GM23338 (cell line): ENCODE measurements at regions not wholly inside any gene's neighbourhood (a gene's known extent, or its start where the extent isn't known, plus 50 kb on each side); places are given as distances from the start of the nearest gene placed in this dataset.

Source experiments
- ATAC-seq: fragments of 200-7000 bp; cut with Tn5 transposase; 3 replicates; pipeline ENCODE4 v1.9.1; 2020
- DNase-seq: peaks from one replicate; pipeline ENCODE4 v3.0.0-alpha.2; 2015; ENCODE audit warnings: low spot score
- H2AFZ ChIP-seq: fragments of 200-600 bp; sonication (generic); 2 replicates; pipeline ENCODE4 v1.8.0; 2016; ENCODE audit warnings: antibody characterized with exemption, mild to moderate bottlenecking, moderate library complexity
- H3F3A ChIP-seq: fragments of 200-600 bp; sonication (generic); replicated peaks from 2 replicates; pipeline ENCODE4 v1.8.0; 2017; ENCODE audit warnings: antibody characterized with exemption, mixed run types, low read depth
- H3K27ac ChIP-seq: fragments of 200-600 bp; sonication (generic); 2 replicates; pipeline ENCODE4 v1.6.1; 2016; ENCODE audit warnings: low read depth
- H3K27me3 ChIP-seq: fragments of 200-600 bp; sonication (generic); 2 replicates; pipeline ENCODE4 v1.8.0; 2016; ENCODE audit warnings: mild to moderate bottlenecking, mixed run types, moderate library complexity; ENCODE audit not compliant: insufficient read depth
- H3K36me3 ChIP-seq: fragments of 200-600 bp; sonication (generic); 2 replicates; pipeline ENCODE4 v1.8.0; 2016; ENCODE audit warnings: mild to moderate bottlenecking; ENCODE audit not compliant: insufficient read depth
- H3K4me1 ChIP-seq: fragments of 200-600 bp; sonication (generic); 2 replicates; pipeline ENCODE4 v1.8.0; 2016; ENCODE audit warnings: mild to moderate bottlenecking, moderate library complexity; ENCODE audit not compliant: insufficient read depth
- H3K4me2 ChIP-seq: fragments of 200-600 bp; sonication (generic); 2 replicates; pipeline ENCODE4 v1.7.1; 2017; ENCODE audit warnings: mixed run types
- H3K4me3 ChIP-seq: fragments of 200-600 bp; sonication (generic); 2 replicates; pipeline ENCODE4 v1.6.1; 2016; ENCODE audit warnings: mixed run types
- H3K79me2 ChIP-seq: fragments of 200-600 bp; sonication (generic); replicated peaks from 2 replicates; pipeline ENCODE4 v1.8.0; 2017; ENCODE audit warnings: mild to moderate bottlenecking; ENCODE audit not compliant: insufficient read depth
- H3K9me2 ChIP-seq: fragments of 200-600 bp; sonication (generic); 2 replicates; pipeline ENCODE4 v1.8.0; 2017; ENCODE audit not compliant: insufficient read depth
- H4K20me1 ChIP-seq: fragments of 200-600 bp; sonication (generic); replicated peaks from 2 replicates; pipeline ENCODE4 v1.8.0; 2017; ENCODE audit warnings: mild to moderate bottlenecking; ENCODE audit not compliant: insufficient read depth
- H3K27ac Mint-ChIP-seq: 2 replicates; pipeline ENCODE4 v1.8.0; 2020; ENCODE audit warnings: inconsistent platforms, mild to moderate bottlenecking, moderate library complexity, mixed read lengths
- H3K27me3 Mint-ChIP-seq: 3 replicates; pipeline ENCODE4 v1.8.0; 2022; ENCODE audit warnings: low read depth, mild to moderate bottlenecking, moderate library complexity, mixed read lengths, inconsistent platforms; ENCODE audit not compliant: insufficient read depth, poor library complexity
- H3K36me3 Mint-ChIP-seq: 3 replicates; pipeline ENCODE4 v1.8.0; 2021; ENCODE audit warnings: low read depth, mild to moderate bottlenecking, inconsistent platforms, moderate library complexity, mixed read lengths
- H3K4me1 Mint-ChIP-seq: 3 replicates; pipeline ENCODE4 v1.8.0; 2020; ENCODE audit warnings: mild to moderate bottlenecking, inconsistent platforms, mixed read lengths
- H3K4me3 Mint-ChIP-seq: 3 replicates; pipeline ENCODE4 v1.8.0; 2021; ENCODE audit warnings: moderate library complexity, mild to moderate bottlenecking, inconsistent platforms, mixed read lengths
- H3K9me3 Mint-ChIP-seq: 3 replicates; pipeline ENCODE4 v1.8.0; 2020; ENCODE audit warnings: moderate library complexity, mild to moderate bottlenecking, inconsistent platforms, mixed read lengths
- CREB1 ChIP-seq: fragments of 250-450 bp; sonication (Bioruptor Pico); IDR thresholded peaks from 2 replicates; pipeline ENCODE4 v1.5.0; 2020; ENCODE audit warnings: low read depth, mild to moderate bottlenecking, moderate library complexity
- EZH2 ChIP-seq: fragments of 200-600 bp; sonication (generic); IDR thresholded peaks from one replicate; pipeline ENCODE4 v1.8.0; 2017; ENCODE audit warnings: antibody characterized with exemption, mild to moderate bottlenecking, low read depth; ENCODE audit not compliant: unreplicated experiment
- EZH2phosphoT487 ChIP-seq: fragments of 200-600 bp; sonication (generic); IDR thresholded peaks from one replicate; pipeline ENCODE4 v1.8.1; 2018; ENCODE audit warnings: antibody characterized with exemption; ENCODE audit not compliant: unreplicated experiment
- JUNB ChIP-seq: IDR thresholded peaks from one replicate; pipeline ENCODE4 v1.6.1; 2016; ENCODE audit warnings: antibody characterized with exemption; ENCODE audit not compliant: unreplicated experiment
- NANOG ChIP-seq: IDR thresholded peaks from 2 replicates; pipeline ENCODE4 v1.6.1; 2016; ENCODE audit warnings: antibody characterized with exemption, borderline replicate concordance
- POLR2AphosphoS5 ChIP-seq: IDR thresholded peaks from 2 replicates; pipeline ENCODE4 v1.6.1; 2016; ENCODE audit warnings: antibody characterized with exemption, low read depth
- REST ChIP-seq: IDR thresholded peaks from one replicate; pipeline ENCODE4 v1.6.1; 2018; ENCODE audit warnings: antibody characterized with exemption; ENCODE audit not compliant: unreplicated experiment
- STAT1 ChIP-seq: IDR thresholded peaks from one replicate; pipeline ENCODE4 v1.6.1; 2016; ENCODE audit warnings: antibody characterized with exemption; ENCODE audit not compliant: unreplicated experiment
- ZNF114 ChIP-seq: fragments of 250-450 bp; sonication (Bioruptor Pico); IDR thresholded peaks from 2 replicates; pipeline ENCODE4 v1.5.0; 2020; ENCODE audit warnings: mild to moderate bottlenecking, moderate library complexity
- ZNF331 ChIP-seq: fragments of 250-450 bp; sonication (Bioruptor Pico); IDR thresholded peaks from 2 replicates; pipeline ENCODE4 v1.5.0; 2020; ENCODE audit warnings: low read depth, mild to moderate bottlenecking, moderate library complexity
- TF ChIP-seq, protein P1 (sequence below), 2 experiments: fragments of 200-600 bp in 1 of 2; sonication (generic) in 1 of 2; conservative IDR thresholded peaks; 2 replicates each; pipeline versions ENCODE4 v1.5.1 to v1.6.1; 2016 to 2017; ENCODE audit warnings: antibody characterized with exemption in 2 of 2, low read depth in 2 of 2, mild to moderate bottlenecking in 2 of 2, moderate library complexity in 1 of 2
- TF ChIP-seq, protein P2 (sequence below): fragments of 250-450 bp; sonication (Bioruptor Pico); IDR thresholded peaks from 2 replicates; pipeline ENCODE4 v1.5.0; 2020; ENCODE audit warnings: mild to moderate bottlenecking, moderate library complexity
- TF ChIP-seq, protein P3 (sequence below): IDR thresholded peaks from 2 replicates; pipeline ENCODE4 v1.6.1; 2016; ENCODE audit warnings: antibody characterized with exemption

GRCh38 chr10:128817636-128818035 is 649.4 kb upstream of the MGMT start:
- no peaks in the 10 kb centered on the region for H3F3A ChIP-seq
- H2AFZ ChIP-seq, result no peak overlapping the region
- Mint-ChIP-seq H3K27me3 (peaks cover 11% of the 10 kb centered on the region), H3K9me3 (no peaks in the 10 kb centered on the region), H3K36me3 (no peaks in the 10 kb centered on the region), H3K4me3 (no peak overlapping the region), H3K4me1 (peaks cover 9% of the 10 kb centered on the region), H3K27ac (no peak overlapping the region)
- no peak overlapping the region for H3K4me2 ChIP-seq
- H3K9me2 ChIP-seq, result peaks cover 6% of the 10 kb centered on the region; the same call in 1 of the 2 replicates
- H3K79me2 ChIP-seq, result no peaks in the 10 kb centered on the region
- H3K27me3 ChIP-seq, result no peaks in the 10 kb centered on the region
- ATAC-seq (no peak), DNase-seq (no peak)
- no peaks in the 10 kb centered on the region for H4K20me1 ChIP-seq
- no peaks in the 10 kb centered on the region for H3K4me1 ChIP-seq
- H3K4me3 ChIP-seq, result no peak overlapping the region
- TF ChIP-seq NANOG (no peak), JUNB (no peak), ZNF114 (CRISPR knock-in tag) (no peak), EZH2 (no peak), STAT1 (no peak), EZH2phosphoT487 (no peak), REST (no peak), POLR2AphosphoS5 (no peak), ZNF331 (no peak), CREB1 (no peak)
- TF ChIP-seq, protein P1, sequence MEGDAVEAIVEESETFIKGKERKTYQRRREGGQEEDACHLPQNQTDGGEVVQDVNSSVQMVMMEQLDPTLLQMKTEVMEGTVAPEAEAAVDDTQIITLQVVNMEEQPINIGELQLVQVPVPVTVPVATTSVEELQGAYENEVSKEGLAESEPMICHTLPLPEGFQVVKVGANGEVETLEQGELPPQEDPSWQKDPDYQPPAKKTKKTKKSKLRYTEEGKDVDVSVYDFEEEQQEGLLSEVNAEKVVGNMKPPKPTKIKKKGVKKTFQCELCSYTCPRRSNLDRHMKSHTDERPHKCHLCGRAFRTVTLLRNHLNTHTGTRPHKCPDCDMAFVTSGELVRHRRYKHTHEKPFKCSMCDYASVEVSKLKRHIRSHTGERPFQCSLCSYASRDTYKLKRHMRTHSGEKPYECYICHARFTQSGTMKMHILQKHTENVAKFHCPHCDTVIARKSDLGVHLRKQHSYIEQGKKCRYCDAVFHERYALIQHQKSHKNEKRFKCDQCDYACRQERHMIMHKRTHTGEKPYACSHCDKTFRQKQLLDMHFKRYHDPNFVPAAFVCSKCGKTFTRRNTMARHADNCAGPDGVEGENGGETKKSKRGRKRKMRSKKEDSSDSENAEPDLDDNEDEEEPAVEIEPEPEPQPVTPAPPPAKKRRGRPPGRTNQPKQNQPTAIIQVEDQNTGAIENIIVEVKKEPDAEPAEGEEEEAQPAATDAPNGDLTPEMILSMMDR (conservative IDR thresholded peaks at IDR 0.05; ENCODE audit: low read depth in 2 of 2), result no peak
- TF ChIP-seq, protein P2, sequence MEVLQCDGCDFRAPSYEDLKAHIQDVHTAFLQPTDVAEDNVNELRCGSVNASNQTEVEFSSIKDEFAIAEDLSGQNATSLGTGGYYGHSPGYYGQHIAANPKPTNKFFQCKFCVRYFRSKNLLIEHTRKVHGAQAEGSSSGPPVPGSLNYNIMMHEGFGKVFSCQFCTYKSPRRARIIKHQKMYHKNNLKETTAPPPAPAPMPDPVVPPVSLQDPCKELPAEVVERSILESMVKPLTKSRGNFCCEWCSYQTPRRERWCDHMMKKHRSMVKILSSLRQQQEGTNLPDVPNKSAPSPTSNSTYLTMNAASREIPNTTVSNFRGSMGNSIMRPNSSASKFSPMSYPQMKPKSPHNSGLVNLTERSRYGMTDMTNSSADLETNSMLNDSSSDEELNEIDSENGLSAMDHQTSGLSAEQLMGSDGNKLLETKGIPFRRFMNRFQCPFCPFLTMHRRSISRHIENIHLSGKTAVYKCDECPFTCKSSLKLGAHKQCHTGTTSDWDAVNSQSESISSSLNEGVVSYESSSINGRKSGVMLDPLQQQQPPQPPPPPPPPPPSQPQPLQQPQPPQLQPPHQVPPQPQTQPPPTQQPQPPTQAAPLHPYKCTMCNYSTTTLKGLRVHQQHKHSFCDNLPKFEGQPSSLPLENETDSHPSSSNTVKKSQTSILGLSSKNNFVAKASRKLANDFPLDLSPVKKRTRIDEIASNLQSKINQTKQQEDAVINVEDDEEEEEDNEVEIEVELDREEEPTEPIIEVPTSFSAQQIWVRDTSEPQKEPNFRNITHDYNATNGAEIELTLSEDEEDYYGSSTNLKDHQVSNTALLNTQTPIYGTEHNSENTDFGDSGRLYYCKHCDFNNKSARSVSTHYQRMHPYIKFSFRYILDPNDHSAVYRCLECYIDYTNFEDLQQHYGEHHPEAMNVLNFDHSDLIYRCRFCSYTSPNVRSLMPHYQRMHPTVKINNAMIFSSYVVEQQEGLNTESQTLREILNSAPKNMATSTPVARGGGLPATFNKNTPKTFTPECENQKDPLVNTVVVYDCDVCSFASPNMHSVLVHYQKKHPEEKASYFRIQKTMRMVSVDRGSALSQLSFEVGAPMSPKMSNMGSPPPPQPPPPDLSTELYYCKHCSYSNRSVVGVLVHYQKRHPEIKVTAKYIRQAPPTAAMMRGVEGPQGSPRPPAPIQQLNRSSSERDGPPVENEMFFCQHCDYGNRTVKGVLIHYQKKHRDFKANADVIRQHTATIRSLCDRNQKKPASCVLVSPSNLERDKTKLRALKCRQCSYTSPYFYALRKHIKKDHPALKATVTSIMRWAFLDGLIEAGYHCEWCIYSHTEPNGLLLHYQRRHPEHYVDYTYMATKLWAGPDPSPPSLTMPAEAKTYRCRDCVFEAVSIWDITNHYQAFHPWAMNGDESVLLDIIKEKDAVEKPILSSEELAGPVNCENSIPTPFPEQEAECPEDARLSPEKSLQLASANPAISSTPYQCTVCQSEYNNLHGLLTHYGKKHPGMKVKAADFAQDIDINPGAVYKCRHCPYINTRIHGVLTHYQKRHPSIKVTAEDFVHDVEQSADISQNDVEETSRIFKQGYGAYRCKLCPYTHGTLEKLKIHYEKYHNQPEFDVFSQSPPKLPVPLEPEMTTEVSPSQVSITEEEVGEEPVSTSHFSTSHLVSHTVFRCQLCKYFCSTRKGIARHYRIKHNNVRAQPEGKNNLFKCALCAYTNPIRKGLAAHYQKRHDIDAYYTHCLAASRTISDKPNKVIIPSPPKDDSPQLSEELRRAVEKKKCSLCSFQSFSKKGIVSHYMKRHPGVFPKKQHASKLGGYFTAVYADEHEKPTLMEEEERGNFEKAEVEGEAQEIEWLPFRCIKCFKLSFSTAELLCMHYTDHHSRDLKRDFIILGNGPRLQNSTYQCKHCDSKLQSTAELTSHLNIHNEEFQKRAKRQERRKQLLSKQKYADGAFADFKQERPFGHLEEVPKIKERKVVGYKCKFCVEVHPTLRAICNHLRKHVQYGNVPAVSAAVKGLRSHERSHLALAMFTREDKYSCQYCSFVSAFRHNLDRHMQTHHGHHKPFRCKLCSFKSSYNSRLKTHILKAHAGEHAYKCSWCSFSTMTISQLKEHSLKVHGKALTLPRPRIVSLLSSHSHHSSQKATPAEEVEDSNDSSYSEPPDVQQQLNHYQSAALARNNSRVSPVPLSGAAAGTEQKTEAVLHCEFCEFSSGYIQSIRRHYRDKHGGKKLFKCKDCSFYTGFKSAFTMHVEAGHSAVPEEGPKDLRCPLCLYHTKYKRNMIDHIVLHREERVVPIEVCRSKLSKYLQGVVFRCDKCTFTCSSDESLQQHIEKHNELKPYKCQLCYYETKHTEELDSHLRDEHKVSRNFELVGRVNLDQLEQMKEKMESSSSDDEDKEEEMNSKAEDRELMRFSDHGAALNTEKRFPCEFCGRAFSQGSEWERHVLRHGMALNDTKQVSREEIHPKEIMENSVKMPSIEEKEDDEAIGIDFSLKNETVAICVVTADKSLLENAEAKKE (CRISPR knock-in tag), result no peak
- TF ChIP-seq, protein P3, sequence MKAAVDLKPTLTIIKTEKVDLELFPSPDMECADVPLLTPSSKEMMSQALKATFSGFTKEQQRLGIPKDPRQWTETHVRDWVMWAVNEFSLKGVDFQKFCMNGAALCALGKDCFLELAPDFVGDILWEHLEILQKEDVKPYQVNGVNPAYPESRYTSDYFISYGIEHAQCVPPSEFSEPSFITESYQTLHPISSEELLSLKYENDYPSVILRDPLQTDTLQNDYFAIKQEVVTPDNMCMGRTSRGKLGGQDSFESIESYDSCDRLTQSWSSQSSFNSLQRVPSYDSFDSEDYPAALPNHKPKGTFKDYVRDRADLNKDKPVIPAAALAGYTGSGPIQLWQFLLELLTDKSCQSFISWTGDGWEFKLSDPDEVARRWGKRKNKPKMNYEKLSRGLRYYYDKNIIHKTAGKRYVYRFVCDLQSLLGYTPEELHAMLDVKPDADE, result no peak
- no peak overlapping the region for H3K27ac ChIP-seq
- H3K36me3 ChIP-seq, result no peaks in the 10 kb centered on the region
